ENCODE measurements at regions not wholly inside any gene's neighbourhood (a gene's known extent, or its start where the extent isn't known, plus 50 kb on each side); places are given as distances from the start of the nearest gene placed in this dataset.

GRCh38 chr1:88274431-88274830 lies 409.6 kb upstream of the PKN2 start:
- no peaks in the 10 kb centered on the region for H3K27me3 ChIP-seq (ENCODE audit: control insufficient read depth, insufficient read depth, low read length)
- FAIRE-seq (no peak), DNase-seq (no peak)
- H3K36me3 ChIP-seq (ENCODE audit: control insufficient read depth in 2 of 3, insufficient read depth in 3 of 3, low read length in 3 of 3) = no peaks in the 10 kb centered on the region
- intact Hi-C loops (cut with DNase I) = no loop called here
- H3K4me1 ChIP-seq (ENCODE audit: control insufficient read depth in 2 of 3, insufficient read depth in 2 of 3, low read depth in 1 of 3, low read length in 3 of 3) = no peaks in the 10 kb centered on the region
- no peak for TF ChIP-seq CTCF (IDR thresholded peaks at IDR 0.05; ENCODE audit: borderline replicate concordance, extremely low read depth, insufficient read depth)
- H3K27ac ChIP-seq (ENCODE audit: low read depth in 2 of 2, low read length in 2 of 2) = no peak overlapping the region
- no peak overlapping the region for H3K9ac ChIP-seq (ENCODE audit: low read length in 3 of 3)
- no peaks in the 10 kb centered on the region for H3K9me3 ChIP-seq (ENCODE audit: control insufficient read depth in 2 of 3, insufficient read depth in 1 of 3, low read length in 3 of 3)
- H3K4me3 ChIP-seq (ENCODE audit: low read length in 3 of 3) = no peak overlapping the region

GRCh38 chr1:88275259-88275862 lies 408.7 kb upstream of the PKN2 start:
- no peak for TF ChIP-seq CTCF (IDR thresholded peaks at IDR 0.05; ENCODE audit: borderline replicate concordance, extremely low read depth, insufficient read depth)
- no peak overlapping the region for H3K4me3 ChIP-seq (ENCODE audit: low read length in 3 of 3)
- no peak overlapping the region for H3K9ac ChIP-seq (ENCODE audit: low read length in 3 of 3)
- no peak for DNase-seq
- intact Hi-C loops (cut with DNase I) = no loop called here
- no peak overlapping the region for H3K27ac ChIP-seq (ENCODE audit: low read depth in 2 of 2, low read length in 2 of 2)
- FAIRE-seq = no peak
- H3K4me1 ChIP-seq (ENCODE audit: control insufficient read depth in 2 of 3, insufficient read depth in 2 of 3, low read depth in 1 of 3, low read length in 3 of 3) = no peaks in the 10 kb centered on the region
- H3K9me3 ChIP-seq (ENCODE audit: control insufficient read depth in 2 of 3, insufficient read depth in 1 of 3, low read length in 3 of 3) = no peaks in the 10 kb centered on the region
- no peaks in the 10 kb centered on the region for H3K27me3 ChIP-seq (ENCODE audit: control insufficient read depth, insufficient read depth, low read length)
- H3K36me3 ChIP-seq (ENCODE audit: control insufficient read depth in 2 of 3, insufficient read depth in 3 of 3, low read length in 3 of 3) = no peaks in the 10 kb centered on the region

GRCh38 chr1:88276163-88276562 lies 407.9 kb upstream of the PKN2 start:
- intact Hi-C loops (cut with DNase I) = no loop called here
- no peaks in the 10 kb centered on the region for H3K4me1 ChIP-seq (ENCODE audit: control insufficient read depth in 2 of 3, insufficient read depth in 2 of 3, low read depth in 1 of 3, low read length in 3 of 3)
- no peak for FAIRE-seq

More at GRCh38 chr1:88276163-88276562, 407.9 kb upstream of the PKN2 start:
- Histone ChIP-seq H3K9ac (ENCODE audit: low read length in 3 of 3) (no peak overlapping the region), H3K27me3 (ENCODE audit: control insufficient read depth, insufficient read depth, low read length) (no peaks in the 10 kb centered on the region), H3K4me3 (ENCODE audit: low read length in 3 of 3) (no peak overlapping the region), H3K27ac (ENCODE audit: low read depth in 2 of 2, low read length in 2 of 2) (no peak overlapping the region), H3K9me3 (ENCODE audit: control insufficient read depth in 2 of 3, insufficient read depth in 1 of 3, low read length in 3 of 3) (no peaks in the 10 kb centered on the region), H3K36me3 (ENCODE audit: control insufficient read depth in 2 of 3, insufficient read depth in 3 of 3, low read length in 3 of 3) (no peaks in the 10 kb centered on the region)
- no peak for DNase-seq
- TF ChIP-seq CTCF (IDR thresholded peaks at IDR 0.05; ENCODE audit: borderline replicate concordance, extremely low read depth, insufficient read depth) = no peak
